H1 (cell line): ENCODE measurements at regions not wholly inside any gene's neighbourhood (a gene's known extent, or its start where the extent isn't known, plus 50 kb on each side); places are given as distances from the start of the nearest gene placed in this dataset.

Source experiments
- CTCF ChIA-PET: fragments of 300-600 bp; sonication (Branson Sonifier 250); formaldehyde crosslinking; loops from one replicate; lab custom pipeline; 2021; ENCODE audit not compliant: partially characterized antibody; lab: Charles Lee
- POLR2A ChIA-PET: fragments of 300-600 bp; sonication (Branson Sonifier 250); formaldehyde crosslinking; loops from one replicate; lab custom pipeline; 2021; ENCODE audit warnings: inconsistent platforms; ENCODE audit not compliant: partially characterized antibody; lab: Charles Lee
- DNase-seq, 2 experiments: peaks; one replicate each; pipeline versions ENCODE4 v3.0.0 to v3.0.0-alpha.2; 2010 to 2022; ENCODE audit warnings: low spot score in 2 of 2, low read depth in 1 of 2, mixed read lengths in 1 of 2
- FAIRE-seq: peaks from 2 replicates; lab custom pipeline; 2011; peaks lifted over from hg19 to GRCh38; lab: Jason Lieb, UNC
- H2AFZ ChIP-seq: 2 replicates; pipeline ENCODE4 v1.8.1; 2012; ENCODE audit warnings: low read length, inconsistent platforms
- H2AK5ac ChIP-seq: 2 replicates; pipeline ENCODE4 v1.6.1; 2013; ENCODE audit warnings: low read depth, low read length
- H2BK120ac ChIP-seq: replicated peaks from 2 replicates; pipeline ENCODE3; 2013; ENCODE audit warnings: low read depth, low read length, inconsistent platforms
- H2BK12ac ChIP-seq: 2 replicates; pipeline ENCODE4 v1.6.1; 2013; ENCODE audit warnings: low read depth, low read length
- H2BK15ac ChIP-seq: 2 replicates; pipeline ENCODE4 v1.6.1; 2013; ENCODE audit warnings: low read length
- H2BK20ac ChIP-seq: 2 replicates; pipeline ENCODE4 v1.6.1; 2013; ENCODE audit warnings: low read length
- H2BK5ac ChIP-seq: 2 replicates; pipeline ENCODE4 v1.6.1; 2013; ENCODE audit warnings: low read depth, low read length
- H3K14ac ChIP-seq: 2 replicates; pipeline ENCODE4 v1.6.1; 2013; ENCODE audit warnings: inconsistent platforms; ENCODE audit not compliant: insufficient read length
- H3K18ac ChIP-seq: 2 replicates; pipeline ENCODE4 v1.6.1; 2013; ENCODE audit warnings: low read length; ENCODE audit errors: extremely low read depth
- H3K23ac ChIP-seq: 2 replicates; pipeline ENCODE4 v1.6.1; 2013; ENCODE audit warnings: inconsistent platforms; ENCODE audit not compliant: insufficient read length
- H3K23me2 ChIP-seq: 2 replicates; pipeline ENCODE4 v1.6.1; 2013; ENCODE audit warnings: low read depth, low read length
- H3K27ac ChIP-seq: 2 replicates; pipeline ENCODE4 v1.6.1; 2011; ENCODE audit warnings: low read depth, low read length, inconsistent platforms
- H3K27me3 ChIP-seq, 4 experiments: replicated peaks in 1 of 4; 1 replicate in 1 of 4; 2 replicates in 3 of 4; pipeline versions ENCODE4 v1.6.1 to v1.8.1; 2011 to 2013; ENCODE audit warnings: low read length in 3 of 4, mild to moderate bottlenecking in 3 of 4, inconsistent platforms in 2 of 4, mixed read lengths in 2 of 4, moderate library complexity in 1 of 4; ENCODE audit not compliant: control insufficient read depth in 3 of 4, insufficient read depth in 3 of 4; ENCODE audit errors: extremely low read depth in 1 of 4
- H3K36me3 ChIP-seq, 4 experiments: 2 replicates each; pipeline versions ENCODE4 v1.6.1 to v1.8.1; 2011 to 2013; ENCODE audit warnings: mild to moderate bottlenecking in 4 of 4, low read length in 3 of 4, moderate library complexity in 2 of 4, control low read depth in 1 of 4, inconsistent platforms in 1 of 4; ENCODE audit not compliant: insufficient read depth in 4 of 4, control insufficient read depth in 2 of 4
- H3K4ac ChIP-seq: replicated peaks from 2 replicates; pipeline ENCODE3; 2013; ENCODE audit warnings: low read length, low read depth, mixed read lengths, inconsistent platforms; ENCODE audit not compliant: insufficient read length
- H3K4me1 ChIP-seq, 4 experiments: replicated peaks in 1 of 4; 1 replicate in 1 of 4; 2 replicates in 3 of 4; pipeline versions ENCODE4 v1.6.1 to v1.8.1; 2011 to 2013; ENCODE audit warnings: low read length in 3 of 4, inconsistent platforms in 2 of 4, mixed read lengths in 1 of 4; ENCODE audit not compliant: insufficient read depth in 4 of 4, control insufficient read depth in 3 of 4
- H3K4me2 ChIP-seq, 2 experiments: 2 replicates each; pipeline versions ENCODE4 v1.6.1 to v1.8.1; 2011 to 2013; ENCODE audit warnings: low read depth in 2 of 2, low read length in 2 of 2, control low read depth in 1 of 2, inconsistent platforms in 1 of 2, mild to moderate bottlenecking in 1 of 2; ENCODE audit not compliant: insufficient read depth in 1 of 2
- H3K4me3 ChIP-seq, 4 experiments: fragments of 200-600, 300-600 bp in 1 of 4; sonication (generic), shearing (Covaris generic), sonication (Bioruptor Twin) in 1 of 4; 2 replicates each; pipeline versions ENCODE4 v1.5.1 to v1.8.1; 2011 to 2016; ENCODE audit warnings: low read length in 4 of 4, low read depth in 3 of 4, control low read depth in 2 of 4, inconsistent platforms in 2 of 4, mild to moderate bottlenecking in 2 of 4, mixed read lengths in 1 of 4, moderate library complexity in 1 of 4; ENCODE audit not compliant: insufficient read depth in 2 of 4; ENCODE audit errors: extremely low read depth in 1 of 4
- H3K56ac ChIP-seq: replicated peaks from 2 replicates; pipeline ENCODE3; 2013; ENCODE audit warnings: low read depth, mild to moderate bottlenecking, mixed read lengths, low read length, inconsistent platforms; ENCODE audit not compliant: insufficient read length
- H3K79me1 ChIP-seq: 2 replicates; pipeline ENCODE4 v1.6.1; 2013; ENCODE audit warnings: low read depth, low read length, control low read depth
- H3K79me2 ChIP-seq, 2 experiments: 2 replicates each; pipeline versions ENCODE4 v1.6.1 to v1.8.1; 2012 to 2013; ENCODE audit warnings: low read length in 2 of 2, mild to moderate bottlenecking in 2 of 2, inconsistent platforms in 1 of 2; ENCODE audit not compliant: insufficient read depth in 2 of 2, control insufficient read depth in 1 of 2
- H3K9ac ChIP-seq, 4 experiments: replicated peaks in 1 of 4; 1 replicate in 1 of 4; 2 replicates in 3 of 4; pipeline versions ENCODE4 v1.6.1 to v1.8.1; 2011 to 2013; ENCODE audit warnings: low read depth in 3 of 4, low read length in 3 of 4, control low read depth in 2 of 4, mild to moderate bottlenecking in 2 of 4, moderate library complexity in 2 of 4, inconsistent platforms in 1 of 4; ENCODE audit errors: extremely low read depth in 1 of 4
- H3K9me3 ChIP-seq, 2 experiments: 2 replicates each; pipeline versions ENCODE4 v1.6.1 to v1.8.1; 2012 to 2013; ENCODE audit warnings: mild to moderate bottlenecking in 2 of 2, moderate library complexity in 2 of 2, control low read depth in 1 of 2, inconsistent platforms in 1 of 2, low read depth in 1 of 2, low read length in 1 of 2, mixed read lengths in 1 of 2; ENCODE audit not compliant: insufficient read depth in 2 of 2
- H4K20me1 ChIP-seq, 2 experiments: replicated peaks in 1 of 2; 2 replicates each; pipeline versions ENCODE3 to v1.8.1; 2011 to 2013; ENCODE audit warnings: inconsistent platforms in 2 of 2, low read length in 2 of 2, mild to moderate bottlenecking in 1 of 2; ENCODE audit not compliant: insufficient read depth in 2 of 2, control insufficient read depth in 1 of 2
- H4K5ac ChIP-seq: 2 replicates; pipeline ENCODE4 v1.6.1; 2013; ENCODE audit warnings: low read length, low read depth, mixed read lengths, inconsistent platforms; ENCODE audit not compliant: insufficient read length
- H4K8ac ChIP-seq: 2 replicates; pipeline ENCODE4 v1.8.0; 2013; ENCODE audit warnings: mild to moderate bottlenecking, moderate library complexity, low read length, inconsistent platforms; ENCODE audit not compliant: insufficient read depth; ENCODE audit errors: extremely low read depth
- H4K91ac ChIP-seq: replicated peaks from 2 replicates; pipeline ENCODE3; 2013; ENCODE audit warnings: low read length, mixed read lengths, inconsistent platforms; ENCODE audit not compliant: insufficient read length
- PHF8 ChIP-seq: fragments of 200-600 bp; sonication (generic); conservative IDR thresholded peaks from 2 replicates; pipeline ENCODE4 v1.7.1; 2012; ENCODE audit warnings: low read depth, mild to moderate bottlenecking, inconsistent platforms, low read length, moderate library complexity
- SP2 ChIP-seq: IDR thresholded peaks from 2 replicates; pipeline ENCODE4 v1.6.1; 2012; ENCODE audit warnings: mild to moderate bottlenecking, low read length, inconsistent platforms
- WGBS, 2 experiments: shearing (Covaris generic) in 1 of 2; methylation state at CpG; one replicate each; pipeline versions ENCODE4 v1.1.6 to v1.1.7; 2013 to 2015; ENCODE audit warnings: low lambda C conversion rate in 2 of 2, mixed read lengths in 2 of 2, inconsistent platforms in 1 of 2, low coverage in 1 of 2, missing lambda C conversion rate in 1 of 2; ENCODE audit not compliant: insufficient replicate concordance in 2 of 2, insufficient coverage in 1 of 2, insufficient read length in 1 of 2; ENCODE audit errors: extremely low coverage in 1 of 2, missing lambda C conversion rate in 1 of 2; 5-methylcytosine and 5-hydroxymethylcytosine counted together
- TF ChIP-seq, protein P1 (sequence below): IDR thresholded peaks from 2 replicates; pipeline ENCODE4 v1.6.1; 2012; ENCODE audit warnings: inconsistent platforms

DNA sequence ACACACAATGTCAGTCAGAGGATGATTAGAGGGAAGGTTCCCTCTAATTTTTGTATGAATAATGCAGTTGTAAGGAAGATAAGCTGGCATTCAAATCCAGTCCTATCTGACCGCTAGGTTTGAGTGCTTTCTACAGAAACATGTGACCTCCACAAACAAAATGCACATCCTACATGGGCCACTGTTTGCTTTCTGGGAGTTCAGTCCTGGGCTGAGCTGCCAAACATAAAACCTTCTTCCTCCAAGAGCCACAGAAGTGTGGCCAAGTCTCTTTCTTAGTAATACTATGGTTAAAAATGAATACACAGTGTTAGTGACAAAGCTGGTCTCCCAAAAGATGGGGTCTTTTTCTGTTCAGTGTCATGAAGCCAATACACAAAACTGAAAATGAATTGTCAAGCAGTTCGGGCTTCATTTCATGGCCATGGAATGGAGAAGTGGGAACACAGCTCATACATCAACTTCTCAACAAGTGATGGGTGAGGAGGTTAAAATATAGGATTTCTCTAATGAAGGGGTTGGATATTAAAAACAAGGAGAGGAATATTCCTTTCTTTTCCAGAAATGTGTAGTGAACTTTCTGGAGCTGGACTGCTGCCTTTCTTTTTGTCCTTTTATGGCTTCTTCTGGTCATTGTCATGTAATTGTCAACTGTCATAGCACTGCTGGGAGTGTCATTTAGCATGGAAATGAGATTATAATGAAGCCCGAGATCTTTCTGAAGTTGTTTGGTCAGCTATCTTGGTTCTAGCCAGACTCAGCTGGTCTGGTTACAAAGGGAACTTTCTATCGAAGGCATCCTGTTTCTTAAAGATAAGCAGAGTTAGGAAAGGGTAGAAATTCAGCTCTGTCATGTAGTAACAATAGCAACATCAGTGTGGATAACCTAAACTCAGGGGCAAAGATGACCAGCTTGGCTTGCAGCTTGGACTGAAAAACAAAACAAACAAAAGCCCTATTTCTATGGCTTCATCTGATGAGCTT lies 135.1 kb downstream of the CHD1L start:
- Histone ChIP-seq H3K23me2 (no peaks in the 10 kb centered on the region), H3K4ac (no peak overlapping the region), H4K5ac (no peak overlapping the region), H3K79me1 (no peaks in the 10 kb centered on the region), H2AK5ac (no peak overlapping the region), H3K14ac (no peak overlapping the region), H2BK20ac (no peak overlapping the region), H3K27me3 (no peaks in the 10 kb centered on the region), H2BK12ac (no peak overlapping the region), H3K56ac (no peak overlapping the region), H4K91ac (no peak overlapping the region), H2BK5ac (no peak overlapping the region), H3K23ac (no peak overlapping the region), H3K79me2 (no peaks in the 10 kb centered on the region), H3K4me3 (no peak overlapping the region), H4K8ac (no peak overlapping the region), H4K20me1 (no peaks in the 10 kb centered on the region), H3K27ac (no peak overlapping the region), H3K36me3 (no peaks in the 10 kb centered on the region), H2BK120ac (no peak overlapping the region), H3K9me3 (no peaks in the 10 kb centered on the region), H2AFZ (peak overlapping the region; percentile 9; the same call in 1 of the 2 replicates), H3K4me2 (no peak overlapping the region), H2BK15ac (no peak overlapping the region), H3K18ac (no peak overlapping the region), H3K4me1 (no peaks in the 10 kb centered on the region), H3K9ac (no peak overlapping the region)
- POLR2A ChIA-PET: no interaction called here
- no peak for TF ChIP-seq SP2
- TF ChIP-seq, protein P1, sequence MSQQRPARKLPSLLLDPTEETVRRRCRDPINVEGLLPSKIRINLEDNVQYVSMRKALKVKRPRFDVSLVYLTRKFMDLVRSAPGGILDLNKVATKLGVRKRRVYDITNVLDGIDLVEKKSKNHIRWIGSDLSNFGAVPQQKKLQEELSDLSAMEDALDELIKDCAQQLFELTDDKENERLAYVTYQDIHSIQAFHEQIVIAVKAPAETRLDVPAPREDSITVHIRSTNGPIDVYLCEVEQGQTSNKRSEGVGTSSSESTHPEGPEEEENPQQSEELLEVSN: no peak
- no peak for TF ChIP-seq PHF8
- DNase-seq (no peak), FAIRE-seq (no peak)
- 83% methylated on average over 4 of the region's 4 CpGs; no CpG with 5 or more reads in 1 of the 2 experiments for WGBS, 2 experiments
- CTCF ChIA-PET: interaction anchor here (0.9 to 5.7 kb wide), 4 partner anchors 12 to 104 kb away, joined by 3 to 45 read pairs (median 5); no protein-coding TSS in a partner anchor
